Upper lobe of right lung (tissue), 1 donor: ENCODE measurements at regions not wholly inside any gene's neighbourhood (a gene's known extent, or its start where the extent isn't known, plus 50 kb on each side); places are given as distances from the start of the nearest gene placed in this dataset.
A peak's percentile ranks its signal among the peaks of the same experiment; 100 is the strongest.

Experiments
- ATAC-seq: fragments of 200-7000 bp; cut with Tn5 transposase; one replicate; pipeline ENCODE4 v1.9.1; 2020; ENCODE audit warnings: mild to moderate bottlenecking, moderate library complexity
- DNase-seq: peaks from one replicate; pipeline ENCODE4 v3.0.0-alpha.2; 2020
- H3K27ac ChIP-seq: fragments of 200-600 bp; one replicate; pipeline ENCODE4 v1.8.0; 2022
- H3K27me3 ChIP-seq: fragments of 200-600 bp; one replicate; pipeline ENCODE4 v1.8.0; 2022; ENCODE audit warnings: mild to moderate bottlenecking
- H3K36me3 ChIP-seq: fragments of 200-600 bp; one replicate; pipeline ENCODE4 v1.8.0; 2022
- H3K4me1 ChIP-seq: fragments of 200-600 bp; one replicate; pipeline ENCODE4 v1.8.0; 2022
- H3K4me3 ChIP-seq: fragments of 200-600 bp; one replicate; pipeline ENCODE4 v1.8.0; 2022; ENCODE audit warnings: mild to moderate bottlenecking
- H3K9me3 ChIP-seq: fragments of 200-600 bp; one replicate; pipeline ENCODE4 v1.8.0; 2022
- intact Hi-C: fragments of 100-400 bp; cut with DNase I; formaldehyde crosslinking; loops from one replicate; pipeline ENCODE4 v1.11.0; 2022
- TF ChIP-seq, protein P1 (sequence below): fragments of 200-600 bp; IDR thresholded peaks from one replicate; pipeline ENCODE4 v1.8.0; 2022; ENCODE audit warnings: antibody characterized with exemption
- donor health status: DM: no; HTN: yes; CAD: no; lungs with severe emphysema.

- no peak for ATAC-seq
Measured at GRCh38 chr1:221039616-221040015, 160.4 kb downstream of the HLX start.

DNA sequence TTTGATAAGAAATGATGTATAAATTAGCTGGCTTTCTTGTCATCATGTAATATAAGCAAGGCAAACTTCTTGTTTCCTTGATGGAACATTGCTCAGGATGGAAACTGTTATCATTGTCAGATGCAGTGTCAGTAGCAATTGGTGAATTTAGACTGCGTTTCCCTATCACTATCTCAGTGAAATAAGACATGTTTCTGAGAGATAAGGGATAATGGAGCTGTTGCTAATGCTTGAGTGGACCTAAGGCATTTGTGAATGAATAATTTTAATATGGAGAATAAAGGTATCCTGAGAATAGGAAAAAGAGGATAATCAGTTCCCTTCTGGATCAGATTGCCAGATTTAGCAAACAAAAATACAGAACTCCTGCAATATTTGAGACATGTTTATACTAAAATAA, 160.9 kb downstream of the HLX start:
- H3K36me3 ChIP-seq, result no peaks in the 10 kb centered on the region
- ATAC-seq (no peak), DNase-seq (no peak)
- H3K27ac ChIP-seq, result no peak overlapping the region
- no peaks in the 10 kb centered on the region for H3K9me3 ChIP-seq
- H3K4me1 ChIP-seq, result no peaks in the 10 kb centered on the region
- intact Hi-C loops, result no loop called here
- H3K4me3 ChIP-seq, result no peak overlapping the region
- no peaks in the 10 kb centered on the region for H3K27me3 ChIP-seq
- TF ChIP-seq, protein P1, sequence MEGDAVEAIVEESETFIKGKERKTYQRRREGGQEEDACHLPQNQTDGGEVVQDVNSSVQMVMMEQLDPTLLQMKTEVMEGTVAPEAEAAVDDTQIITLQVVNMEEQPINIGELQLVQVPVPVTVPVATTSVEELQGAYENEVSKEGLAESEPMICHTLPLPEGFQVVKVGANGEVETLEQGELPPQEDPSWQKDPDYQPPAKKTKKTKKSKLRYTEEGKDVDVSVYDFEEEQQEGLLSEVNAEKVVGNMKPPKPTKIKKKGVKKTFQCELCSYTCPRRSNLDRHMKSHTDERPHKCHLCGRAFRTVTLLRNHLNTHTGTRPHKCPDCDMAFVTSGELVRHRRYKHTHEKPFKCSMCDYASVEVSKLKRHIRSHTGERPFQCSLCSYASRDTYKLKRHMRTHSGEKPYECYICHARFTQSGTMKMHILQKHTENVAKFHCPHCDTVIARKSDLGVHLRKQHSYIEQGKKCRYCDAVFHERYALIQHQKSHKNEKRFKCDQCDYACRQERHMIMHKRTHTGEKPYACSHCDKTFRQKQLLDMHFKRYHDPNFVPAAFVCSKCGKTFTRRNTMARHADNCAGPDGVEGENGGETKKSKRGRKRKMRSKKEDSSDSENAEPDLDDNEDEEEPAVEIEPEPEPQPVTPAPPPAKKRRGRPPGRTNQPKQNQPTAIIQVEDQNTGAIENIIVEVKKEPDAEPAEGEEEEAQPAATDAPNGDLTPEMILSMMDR, result no peak

More at GRCh38 chr1:221039616-221040015, 160.4 kb downstream of the HLX start:
- Histone ChIP-seq H3K4me1 (no peaks in the 10 kb centered on the region), H3K4me3 (no peak overlapping the region), H3K27me3 (no peaks in the 10 kb centered on the region), H3K36me3 (no peaks in the 10 kb centered on the region), H3K27ac (no peak overlapping the region), H3K9me3 (no peaks in the 10 kb centered on the region)
- intact Hi-C loops, result no loop called here
- DNase-seq, result no peak
- TF ChIP-seq, protein P1, result no peak

GRCh38 chr1:221040691-221041285, 161.5 kb downstream of the HLX start:
- Histone ChIP-seq H3K4me1 (no peaks in the 10 kb centered on the region), H3K36me3 (no peaks in the 10 kb centered on the region), H3K4me3 (no peak overlapping the region), H3K27me3 (no peaks in the 10 kb centered on the region), H3K27ac (no peak overlapping the region), H3K9me3 (no peaks in the 10 kb centered on the region)
- ATAC-seq, result peak; percentile 30
- intact Hi-C loops, result no loop called here
- TF ChIP-seq, protein P1, result no peak
- DNase-seq, result no peak

DNA sequence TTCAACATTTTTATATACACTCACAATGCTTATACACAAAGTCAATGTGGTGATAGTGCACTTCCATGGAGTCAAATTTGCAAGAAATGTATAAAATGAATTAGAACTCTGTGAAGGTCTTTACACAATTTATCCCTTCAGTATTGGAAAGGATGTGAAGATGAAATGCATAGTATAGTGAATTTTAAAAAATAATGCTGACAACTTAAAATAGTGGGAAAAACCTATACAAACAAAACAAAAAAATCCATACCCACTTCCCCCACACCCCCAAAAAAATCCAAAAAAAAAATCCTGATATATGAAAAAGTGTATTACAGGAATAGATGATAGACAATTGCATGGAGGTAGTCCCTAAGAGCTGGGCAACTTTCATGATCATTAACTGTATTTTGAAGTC, 165.3 kb downstream of the HLX start:
- intact Hi-C loops, result no loop called here
- Histone ChIP-seq H3K27ac (no peak overlapping the region), H3K9me3 (no peaks in the 10 kb centered on the region), H3K4me3 (no peak overlapping the region), H3K4me1 (peaks cover 7% of the 10 kb centered on the region), H3K27me3 (no peaks in the 10 kb centered on the region), H3K36me3 (no peaks in the 10 kb centered on the region)
- ATAC-seq, result no peak
- no peak for DNase-seq
- TF ChIP-seq, protein P1, result no peak

- Histone ChIP-seq H3K9me3 (no peaks in the 10 kb centered on the region), H3K27me3 (no peaks in the 10 kb centered on the region), H3K4me1 (peaks cover 7% of the 10 kb centered on the region), H3K36me3 (no peaks in the 10 kb centered on the region), H3K4me3 (no peak overlapping the region), H3K27ac (no peak overlapping the region)
- intact Hi-C loops, result no loop called here
- ATAC-seq (no peak), DNase-seq (no peak)
- TF ChIP-seq, protein P1, result no peak
Measured at GRCh38 chr1:221045151-221045550, 165.9 kb downstream of the HLX start.
